ENCODE measurements at regions not wholly inside any gene's neighbourhood (a gene's known extent, or its start where the extent isn't known, plus 50 kb on each side); places are given as distances from the start of the nearest gene placed in this dataset.

DNA sequence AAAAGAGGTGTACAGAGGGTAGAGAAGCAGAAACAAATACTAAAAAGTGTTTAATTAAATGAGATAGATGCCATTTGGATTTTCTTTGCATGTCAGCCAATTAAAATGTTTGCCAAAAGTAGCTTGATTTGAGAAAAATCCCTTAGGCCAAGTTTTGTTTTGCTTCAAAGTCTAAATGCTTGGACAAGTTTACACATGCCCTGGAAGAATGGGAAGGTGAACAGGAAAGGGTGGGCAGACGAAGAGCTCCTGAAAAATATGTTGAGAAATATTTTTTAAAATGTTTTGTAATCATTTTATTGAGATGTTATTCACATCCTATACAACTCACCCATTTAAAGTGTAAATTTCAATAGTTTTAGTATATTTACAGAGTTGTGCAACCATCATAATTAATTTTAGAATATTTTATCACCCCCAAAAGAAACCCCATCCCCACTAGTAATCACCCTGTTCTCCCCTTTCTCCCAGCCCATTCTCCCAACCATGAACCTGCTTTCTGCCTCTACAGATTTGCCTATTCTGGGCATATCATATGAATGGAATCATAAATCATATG lies 98.5 kb upstream of the ANK3 start:
- TF ChIP-seq CTCF (IDR thresholded peaks at IDR 0.05) (no peak), POLR2A (IDR thresholded peaks at IDR 0.05) (no peak)

All from adrenal gland (tissue), 5 donors.